ENCODE measurements at regions not wholly inside any gene's neighbourhood (a gene's known extent, or its start where the extent isn't known, plus 50 kb on each side); places are given as distances from the start of the nearest gene placed in this dataset.

DNA sequence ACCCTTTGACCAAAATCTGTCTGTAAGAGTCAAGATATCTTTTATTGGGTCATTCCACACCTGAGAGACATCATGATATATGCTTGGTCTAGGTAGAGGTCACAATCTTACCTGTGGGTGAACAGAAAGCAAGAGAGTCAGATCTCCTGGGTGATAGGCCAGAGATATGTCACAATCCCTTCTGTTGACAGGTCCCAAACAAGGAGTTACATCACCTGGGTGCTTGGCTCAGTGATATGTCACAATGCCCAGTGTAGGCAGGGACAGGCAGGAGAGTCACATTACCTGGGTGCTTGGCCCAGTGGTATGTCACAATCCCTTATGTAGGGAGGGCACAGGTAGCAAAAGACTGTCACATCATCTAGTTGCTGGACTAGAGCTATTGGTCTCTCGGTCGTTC, 1991.2 kb downstream of the TP53TG3F start:
- Histone ChIP-seq H3K36me3 (ENCODE audit: control insufficient read depth in 2 of 2, insufficient read depth in 1 of 2, low read length in 2 of 2) (no peaks in the 10 kb centered on the region), H3K4me1 (ENCODE audit: control insufficient read depth, insufficient read depth, low read length) (no peaks in the 10 kb centered on the region), H3K4me3 (ENCODE audit: low read depth, low read length) (no peak overlapping the region), H3K27ac (ENCODE audit: extremely low read depth, low read depth, low read length) (no peak overlapping the region), H3K9me3 (ENCODE audit: control insufficient read depth, insufficient read depth, low read depth, low read length) (no peaks in the 10 kb centered on the region)
- ChIA-PET CTCF (no interaction called here), POLR2A (no interaction called here)
- TF ChIP-seq ZNF341 (tag by site-specific recombination; IDR thresholded peaks at IDR 0.05; ENCODE audit: low read depth) (no peak), KLF9 (tag by site-specific recombination; IDR thresholded peaks at IDR 0.05; ENCODE audit: low read depth) (no peak), ZNF404 (tag by site-specific recombination; IDR thresholded peaks at IDR 0.05) (no peak), ZNF701 (tag by site-specific recombination; IDR thresholded peaks at IDR 0.05) (no peak), ZSCAN23 (tag by site-specific recombination; IDR thresholded peaks at IDR 0.05) (no peak), ZSCAN16 (tag by site-specific recombination; IDR thresholded peaks at IDR 0.05) (no peak), ZNF140 (tag by site-specific recombination; IDR thresholded peaks at IDR 0.05) (no peak), ZFP69B (tag by site-specific recombination; IDR thresholded peaks at IDR 0.05) (no peak), ZBTB21 (tag by site-specific recombination; IDR thresholded peaks at IDR 0.05) (no peak), SALL2 (tag by site-specific recombination; IDR thresholded peaks at IDR 0.05; ENCODE audit: borderline replicate concordance) (no peak), ZNF792 (tag by site-specific recombination; IDR thresholded peaks at IDR 0.05) (no peak), ZNF610 (tag by site-specific recombination; IDR thresholded peaks at IDR 0.05; ENCODE audit: borderline replicate concordance) (no peak), ZNF214 (tag by site-specific recombination; IDR thresholded peaks at IDR 0.05; ENCODE audit: borderline replicate concordance) (no peak), KLF1 (tag by site-specific recombination; IDR thresholded peaks at IDR 0.05) (no peak)
- TF ChIP-seq, protein P1, sequence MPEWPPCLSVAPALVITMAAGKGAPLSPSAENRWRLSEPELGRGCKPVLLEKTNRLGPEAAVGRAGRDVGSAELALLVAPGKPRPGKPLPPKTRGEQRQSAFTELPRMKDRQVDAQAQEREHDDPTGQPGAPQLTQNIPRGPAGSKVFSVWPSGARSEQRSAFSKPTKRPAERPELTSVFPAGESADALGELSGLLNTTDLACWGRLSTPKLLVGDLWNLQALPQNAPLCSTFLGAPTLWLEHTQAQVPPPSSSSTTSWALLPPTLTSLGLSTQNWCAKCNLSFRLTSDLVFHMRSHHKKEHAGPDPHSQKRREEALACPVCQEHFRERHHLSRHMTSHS (tag by site-specific recombination; IDR thresholded peaks at IDR 0.05): no peak
- TF ChIP-seq, protein P2, sequence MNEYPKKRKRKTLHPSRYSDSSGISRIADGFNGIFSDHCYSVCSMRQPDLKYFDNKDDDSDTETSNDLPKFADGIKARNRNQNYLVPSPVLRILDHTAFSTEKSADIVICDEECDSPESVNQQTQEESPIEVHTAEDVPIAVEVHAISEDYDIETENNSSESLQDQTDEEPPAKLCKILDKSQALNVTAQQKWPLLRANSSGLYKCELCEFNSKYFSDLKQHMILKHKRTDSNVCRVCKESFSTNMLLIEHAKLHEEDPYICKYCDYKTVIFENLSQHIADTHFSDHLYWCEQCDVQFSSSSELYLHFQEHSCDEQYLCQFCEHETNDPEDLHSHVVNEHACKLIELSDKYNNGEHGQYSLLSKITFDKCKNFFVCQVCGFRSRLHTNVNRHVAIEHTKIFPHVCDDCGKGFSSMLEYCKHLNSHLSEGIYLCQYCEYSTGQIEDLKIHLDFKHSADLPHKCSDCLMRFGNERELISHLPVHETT (tag by site-specific recombination; IDR thresholded peaks at IDR 0.05): no peak
- TF ChIP-seq, protein P3, sequence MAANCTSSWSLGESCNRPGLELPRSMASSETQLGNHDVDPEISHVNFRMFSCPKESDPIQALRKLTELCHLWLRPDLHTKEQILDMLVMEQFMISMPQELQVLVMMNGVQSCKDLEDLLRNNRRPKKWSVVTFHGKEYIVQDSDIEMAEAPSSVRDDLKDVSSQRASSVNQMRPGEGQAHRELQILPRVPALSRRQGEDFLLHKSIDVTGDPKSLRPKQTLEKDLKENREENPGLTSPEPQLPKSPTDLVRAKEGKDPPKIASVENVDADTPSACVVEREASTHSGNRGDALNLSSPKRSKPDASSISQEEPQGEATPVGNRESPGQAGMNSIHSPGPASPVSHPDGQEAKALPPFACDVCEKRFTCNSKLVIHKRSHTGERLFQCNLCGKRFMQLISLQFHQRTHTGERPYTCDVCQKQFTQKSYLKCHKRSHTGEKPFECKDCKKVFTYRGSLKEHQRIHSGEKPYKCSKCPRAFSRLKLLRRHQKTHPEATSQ (tag by site-specific recombination; IDR thresholded peaks at IDR 0.05): no peak
- TF ChIP-seq, protein P4, sequence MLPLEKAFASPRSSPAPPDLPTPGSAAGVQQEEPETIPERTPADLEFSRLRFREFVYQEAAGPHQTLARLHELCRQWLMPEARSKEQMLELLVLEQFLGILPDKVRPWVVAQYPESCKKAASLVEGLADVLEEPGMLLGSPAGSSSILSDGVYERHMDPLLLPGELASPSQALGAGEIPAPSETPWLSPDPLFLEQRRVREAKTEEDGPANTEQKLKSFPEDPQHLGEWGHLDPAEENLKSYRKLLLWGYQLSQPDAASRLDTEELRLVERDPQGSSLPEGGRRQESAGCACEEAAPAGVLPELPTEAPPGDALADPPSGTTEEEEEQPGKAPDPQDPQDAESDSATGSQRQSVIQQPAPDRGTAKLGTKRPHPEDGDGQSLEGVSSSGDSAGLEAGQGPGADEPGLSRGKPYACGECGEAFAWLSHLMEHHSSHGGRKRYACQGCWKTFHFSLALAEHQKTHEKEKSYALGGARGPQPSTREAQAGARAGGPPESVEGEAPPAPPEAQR (tag by site-specific recombination; IDR thresholded peaks at IDR 0.05): no peak

DNA sequence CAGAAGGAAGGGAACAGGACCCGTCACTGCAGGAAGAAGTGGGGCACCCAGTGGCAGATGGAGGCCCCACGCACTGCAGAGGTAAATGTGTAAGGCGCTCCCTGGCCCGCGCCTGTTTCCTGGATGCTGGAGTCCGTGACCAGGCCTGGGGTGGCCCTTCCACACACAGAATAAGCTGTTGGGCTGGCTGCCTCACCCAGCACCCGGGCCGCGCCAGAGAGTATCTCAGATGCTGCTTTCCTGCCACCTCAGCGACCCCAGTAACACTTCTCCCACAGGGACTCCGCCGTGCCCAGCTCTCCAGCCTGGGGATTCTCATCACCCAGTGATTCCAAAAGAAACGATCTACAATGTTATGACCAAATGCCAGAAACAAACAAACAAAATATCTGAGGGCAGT, 1993.1 kb downstream of the TP53TG3F start:
- Histone ChIP-seq H3K27ac (ENCODE audit: extremely low read depth, low read depth, low read length) (no peak overlapping the region), H3K4me1 (ENCODE audit: control insufficient read depth, insufficient read depth, low read length) (no peaks in the 10 kb centered on the region), H3K4me3 (ENCODE audit: low read depth, low read length) (no peak overlapping the region), H3K36me3 (ENCODE audit: control insufficient read depth in 2 of 2, insufficient read depth in 1 of 2, low read length in 2 of 2) (no peaks in the 10 kb centered on the region), H3K9me3 (ENCODE audit: control insufficient read depth, insufficient read depth, low read depth, low read length) (no peaks in the 10 kb centered on the region)
- ChIA-PET POLR2A (no interaction called here), CTCF (no interaction called here)
- TF ChIP-seq ZNF274 (IDR thresholded peaks at IDR 0.05; ENCODE audit: low read length): no peak
- no peak for TF ChIP-seq ZNF274 (tag by site-specific recombination; IDR thresholded peaks at IDR 0.05; ENCODE audit: borderline replicate concordance)
- TF ChIP-seq, protein P5, sequence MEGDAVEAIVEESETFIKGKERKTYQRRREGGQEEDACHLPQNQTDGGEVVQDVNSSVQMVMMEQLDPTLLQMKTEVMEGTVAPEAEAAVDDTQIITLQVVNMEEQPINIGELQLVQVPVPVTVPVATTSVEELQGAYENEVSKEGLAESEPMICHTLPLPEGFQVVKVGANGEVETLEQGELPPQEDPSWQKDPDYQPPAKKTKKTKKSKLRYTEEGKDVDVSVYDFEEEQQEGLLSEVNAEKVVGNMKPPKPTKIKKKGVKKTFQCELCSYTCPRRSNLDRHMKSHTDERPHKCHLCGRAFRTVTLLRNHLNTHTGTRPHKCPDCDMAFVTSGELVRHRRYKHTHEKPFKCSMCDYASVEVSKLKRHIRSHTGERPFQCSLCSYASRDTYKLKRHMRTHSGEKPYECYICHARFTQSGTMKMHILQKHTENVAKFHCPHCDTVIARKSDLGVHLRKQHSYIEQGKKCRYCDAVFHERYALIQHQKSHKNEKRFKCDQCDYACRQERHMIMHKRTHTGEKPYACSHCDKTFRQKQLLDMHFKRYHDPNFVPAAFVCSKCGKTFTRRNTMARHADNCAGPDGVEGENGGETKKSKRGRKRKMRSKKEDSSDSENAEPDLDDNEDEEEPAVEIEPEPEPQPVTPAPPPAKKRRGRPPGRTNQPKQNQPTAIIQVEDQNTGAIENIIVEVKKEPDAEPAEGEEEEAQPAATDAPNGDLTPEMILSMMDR (tag by site-specific recombination; IDR thresholded peaks at IDR 0.05): no peak
- no peak for TF ChIP-seq MEIS1 (CRISPR knock-in tag; IDR thresholded peaks at IDR 0.05; ENCODE audit: borderline replicate concordance)
- no peak for TF ChIP-seq ZNF221 (tag by site-specific recombination; IDR thresholded peaks at IDR 0.05; ENCODE audit: borderline replicate concordance)
- no peak for TF ChIP-seq ZNF354C (tag by site-specific recombination; IDR thresholded peaks at IDR 0.05; ENCODE audit: borderline replicate concordance, low read depth)
- no peak for TF ChIP-seq ZNF621 (tag by site-specific recombination; IDR thresholded peaks at IDR 0.05)
- no peak for TF ChIP-seq ZNF37A (tag by site-specific recombination; IDR thresholded peaks at IDR 0.05)
- TF ChIP-seq, protein P6, sequence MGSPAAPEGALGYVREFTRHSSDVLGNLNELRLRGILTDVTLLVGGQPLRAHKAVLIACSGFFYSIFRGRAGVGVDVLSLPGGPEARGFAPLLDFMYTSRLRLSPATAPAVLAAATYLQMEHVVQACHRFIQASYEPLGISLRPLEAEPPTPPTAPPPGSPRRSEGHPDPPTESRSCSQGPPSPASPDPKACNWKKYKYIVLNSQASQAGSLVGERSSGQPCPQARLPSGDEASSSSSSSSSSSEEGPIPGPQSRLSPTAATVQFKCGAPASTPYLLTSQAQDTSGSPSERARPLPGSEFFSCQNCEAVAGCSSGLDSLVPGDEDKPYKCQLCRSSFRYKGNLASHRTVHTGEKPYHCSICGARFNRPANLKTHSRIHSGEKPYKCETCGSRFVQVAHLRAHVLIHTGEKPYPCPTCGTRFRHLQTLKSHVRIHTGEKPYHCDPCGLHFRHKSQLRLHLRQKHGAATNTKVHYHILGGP (tag by site-specific recombination; IDR thresholded peaks at IDR 0.05): no peak
- no peak for TF ChIP-seq HOXC10 (CRISPR knock-in tag; IDR thresholded peaks at IDR 0.05)
